K562 (cell line): ENCODE measurements at regions not wholly inside any gene's neighbourhood (a gene's known extent, or its start where the extent isn't known, plus 50 kb on each side); places are given as distances from the start of the nearest gene placed in this dataset.
A peak's percentile ranks its signal among the peaks of the same experiment; 100 is the strongest.

Source experiments
- ATAC-seq: fragments of 200-7000 bp; cut with Tn5 transposase; 3 replicates; pipeline ENCODE4 v1.9.1; 2020; ENCODE audit warnings: moderate library complexity
- BruUV-seq: library from RNA; stranded (reverse); fragments of 400-500 nt; replicated peaks from 2 replicates; lab custom pipeline; 2021; lab: Mats Ljungman, UMichigan
- CTCF ChIA-PET: fragments of 300-600 bp; formaldehyde crosslinking; extraction: SDS; loops from one replicate; lab custom pipeline; 2021; ENCODE audit warnings: low intra/inter-chr PET ratio; lab: Yijun Ruan, JAX
- POLR2A ChIA-PET: fragments of 300-600, 350-650 bp; sonication (Branson Sonifier 250); formaldehyde crosslinking; extraction: SDS; loops from one replicate; lab custom pipeline; 2021; ENCODE audit warnings: antibody characterized with exemption, inconsistent platforms; lab: Yijun Ruan, JAX
- DNase-seq, 4 experiments: peaks; one replicate each; pipeline versions ENCODE4 v3.0.0 to v3.0.0-alpha.2; 2011 to 2018; ENCODE audit warnings: low spot score in 3 of 4, mixed read lengths in 3 of 4; ENCODE audit errors: extremely low read depth in 1 of 4
- FAIRE-seq: peaks from 2 replicates; lab custom pipeline; 2011; peaks lifted over from hg19 to GRCh38; lab: Jason Lieb, UNC
- H2AFZ ChIP-seq: 2 replicates; pipeline ENCODE4 v1.6.0; 2011; ENCODE audit warnings: low read depth, low read length, control low read depth, inconsistent platforms
- H3K27ac ChIP-seq: fragments of 200-600 bp; 3 replicates; pipeline ENCODE4 v1.8.0; 2011; ENCODE audit warnings: low read depth, mild to moderate bottlenecking, control low read depth, inconsistent platforms, low read length, moderate library complexity, mixed read lengths; ENCODE audit errors: extremely low read depth
- H3K27me3 ChIP-seq, 2 experiments: fragments of 300-600 bp in 1 of 2; 2 replicates in 1 of 2; 3 replicates in 1 of 2; pipeline versions ENCODE4 v1.6.0 to v1.8.0; 2011; ENCODE audit warnings: inconsistent platforms in 2 of 2, low read length in 2 of 2, mild to moderate bottlenecking in 1 of 2, mixed read lengths in 1 of 2, moderate library complexity in 1 of 2; ENCODE audit not compliant: control insufficient read depth in 2 of 2, insufficient read depth in 2 of 2
- H3K36me3 ChIP-seq: fragments of 300-600 bp; 3 replicates; pipeline ENCODE4 v1.8.0; 2011; ENCODE audit warnings: mild to moderate bottlenecking, low read length, inconsistent platforms; ENCODE audit not compliant: control insufficient read depth, insufficient read depth
- H3K4me1 ChIP-seq, 2 experiments: fragments of 200-600 bp in 1 of 2; replicated peaks in 1 of 2; 2 replicates in 1 of 2; 3 replicates in 1 of 2; pipeline versions ENCODE4 v1.5.1 to v1.8.0; 2011; ENCODE audit warnings: inconsistent platforms in 2 of 2, low read length in 2 of 2, mild to moderate bottlenecking in 1 of 2, mixed read lengths in 1 of 2, moderate library complexity in 1 of 2; ENCODE audit not compliant: control insufficient read depth in 2 of 2, insufficient read depth in 2 of 2
- H3K4me2 ChIP-seq: 2 replicates; pipeline ENCODE4 v1.6.1; 2011; ENCODE audit warnings: low read length, control low read depth, inconsistent platforms, mixed read lengths; ENCODE audit not compliant: insufficient read depth
- H3K4me3 ChIP-seq: fragments of 200-600 bp; sonication (generic), shearing (Covaris generic); 2 replicates; pipeline ENCODE4 v1.5.1; 2016; ENCODE audit warnings: control low read depth, inconsistent platforms
- H3K79me2 ChIP-seq: fragments of 200-600 bp; 3 replicates; pipeline ENCODE4 v1.8.0; 2011; ENCODE audit warnings: low read length, inconsistent platforms; ENCODE audit not compliant: control insufficient read depth, insufficient read depth
- H3K9ac ChIP-seq, 2 experiments: 2 replicates each; pipeline versions ENCODE4 v1.6.0 to v1.6.1; 2011; ENCODE audit warnings: low read depth in 2 of 2, low read length in 2 of 2, control low read depth in 1 of 2, inconsistent platforms in 1 of 2, mild to moderate bottlenecking in 1 of 2, mixed read lengths in 1 of 2; ENCODE audit not compliant: insufficient read depth in 1 of 2
- H3K9me1 ChIP-seq: one replicate; pipeline ENCODE4 v1.6.0; 2011; ENCODE audit warnings: inconsistent platforms, mild to moderate bottlenecking, low read length, moderate library complexity; ENCODE audit not compliant: control insufficient read depth, insufficient read depth
- H3K9me3 ChIP-seq: replicated peaks from 2 replicates; pipeline ENCODE4 v1.5.1; 2011; ENCODE audit warnings: low read depth, low read length, inconsistent platforms; ENCODE audit not compliant: control insufficient read depth, insufficient read depth
- H4K20me1 ChIP-seq: replicated peaks from 2 replicates; pipeline ENCODE4 v1.6.1; 2011; ENCODE audit warnings: low read length, inconsistent platforms, mixed read lengths; ENCODE audit not compliant: control insufficient read depth, insufficient read depth
- ARID1B ChIP-seq: fragments of 450-650 bp; IDR thresholded peaks from 2 replicates; pipeline ENCODE4 v1.6.1; 2016; ENCODE audit warnings: antibody characterized with exemption, mild to moderate bottlenecking, inconsistent platforms
- CBX2 ChIP-seq: fragments of 200-600 bp; sonication (generic); IDR thresholded peaks from one replicate; pipeline ENCODE4 v1.6.1; 2012; ENCODE audit warnings: mild to moderate bottlenecking, low read length, inconsistent platforms; ENCODE audit not compliant: insufficient read depth, poor library complexity, severe bottlenecking
- HDAC6 ChIP-seq: IDR thresholded peaks from 2 replicates; pipeline ENCODE4 v1.6.1; 2012; ENCODE audit warnings: low read depth, mild to moderate bottlenecking, control low read depth, inconsistent platforms, low read length, moderate library complexity
- HMBOX1 ChIP-seq: sonication (generic); IDR thresholded peaks from 2 replicates; pipeline ENCODE4 v1.6.1; 2016
- HNRNPLL ChIP-seq: fragments of 200-400 bp; formaldehyde crosslinking; IDR thresholded peaks from 2 replicates; pipeline ENCODE4 v1.6.1; 2017; ENCODE audit warnings: low read length, low read depth, mild to moderate bottlenecking; ENCODE audit not compliant: poor library complexity, severe bottlenecking
- MTA2 ChIP-seq: fragments of 450-650 bp; IDR thresholded peaks from 2 replicates; pipeline ENCODE4 v1.6.1; 2016; ENCODE audit warnings: low read depth
- NRF1 ChIP-seq, 2 experiments: fragments of 450-650 bp; IDR thresholded peaks in 1 of 2; conservative IDR thresholded peaks in 1 of 2; 2 replicates each; pipeline ENCODE4 v1.6.1; 2014; ENCODE audit warnings: mild to moderate bottlenecking in 2 of 2
- RBM22 ChIP-seq: fragments of 200-400 bp; formaldehyde crosslinking; IDR thresholded peaks from 2 replicates; pipeline ENCODE4 v1.6.1; 2018; ENCODE audit warnings: low read length, low read depth; ENCODE audit not compliant: poor library complexity, severe bottlenecking
- XRCC4 ChIP-seq: IDR thresholded peaks from one replicate; pipeline ENCODE4 v1.6.1; 2011; ENCODE audit not compliant: insufficient read depth, insufficient read length; ENCODE audit errors: extremely low read depth
- ZNF444 ChIP-seq: fragments of 250-450 bp; sonication (Bioruptor Pico); IDR thresholded peaks from 2 replicates; pipeline ENCODE4 v1.4.0; 2020; ENCODE audit warnings: mild to moderate bottlenecking, moderate library complexity
- ZNF695 ChIP-seq: fragments of 450-650 bp; formaldehyde crosslinking; IDR thresholded peaks from 2 replicates; pipeline ENCODE4 v1.4.0; 2020; ENCODE audit warnings: mild to moderate bottlenecking, moderate library complexity
- WGBS: fragments of 100-300 bp; shearing (Covaris generic); methylation state at CpG from one replicate; pipeline ENCODE4 v1.1.6; 2016; ENCODE audit warnings: low coverage, mixed read lengths; ENCODE audit not compliant: insufficient coverage; ENCODE audit errors: missing lambda C conversion rate; 5-methylcytosine and 5-hydroxymethylcytosine counted together
- in situ Hi-C: fragments of 300-500 bp; cut with MboI; formaldehyde crosslinking; loops from 4 replicates; pipeline ENCODE4 v1.15.0; 2018; ENCODE audit warnings: inconsistent platforms, mixed read lengths
- intact Hi-C: fragments of 100-400 bp; cut with micrococcal nuclease; formaldehyde crosslinking; loops from 2 replicates; pipeline ENCODE4 v1.14.2; 2022
- TF ChIP-seq, protein P1 (sequence below): fragments of 450-650 bp; IDR thresholded peaks from 2 replicates; pipeline ENCODE4 v1.7.1; 2018; ENCODE audit warnings: mild to moderate bottlenecking, low read depth; ENCODE audit not compliant: partially characterized antibody
- TF ChIP-seq, protein P2 (sequence below), 2 experiments: IDR thresholded peaks; 2 replicates each; pipeline ENCODE4 v1.6.1; 2011; ENCODE audit warnings: borderline replicate concordance in 1 of 2, control low read depth in 1 of 2, low read depth in 1 of 2, low read length in 1 of 2, mild to moderate bottlenecking in 1 of 2, mixed read lengths in 1 of 2, moderate library complexity in 1 of 2; ENCODE audit not compliant: insufficient read depth in 1 of 2, insufficient read length in 1 of 2, poor library complexity in 1 of 2, severe bottlenecking in 1 of 2; ENCODE audit errors: extremely low read depth in 1 of 2
- TF ChIP-seq, protein P3 (sequence below): fragments of 450-650 bp; conservative IDR thresholded peaks from 2 replicates; pipeline ENCODE4 v1.6.1; 2016; ENCODE audit warnings: missing genetic modification characterization, low read depth, mild to moderate bottlenecking, control low read depth, missing compliant biosample characterization

GRCh38 chr1:189211742-189212141 lies 1265.9 kb downstream of the BRINP3 start (continued):
- TF ChIP-seq CBX2 (no peak), RBM22 (no peak), ZNF695 (no peak), XRCC4 (no peak)
- TF ChIP-seq, protein P1, sequence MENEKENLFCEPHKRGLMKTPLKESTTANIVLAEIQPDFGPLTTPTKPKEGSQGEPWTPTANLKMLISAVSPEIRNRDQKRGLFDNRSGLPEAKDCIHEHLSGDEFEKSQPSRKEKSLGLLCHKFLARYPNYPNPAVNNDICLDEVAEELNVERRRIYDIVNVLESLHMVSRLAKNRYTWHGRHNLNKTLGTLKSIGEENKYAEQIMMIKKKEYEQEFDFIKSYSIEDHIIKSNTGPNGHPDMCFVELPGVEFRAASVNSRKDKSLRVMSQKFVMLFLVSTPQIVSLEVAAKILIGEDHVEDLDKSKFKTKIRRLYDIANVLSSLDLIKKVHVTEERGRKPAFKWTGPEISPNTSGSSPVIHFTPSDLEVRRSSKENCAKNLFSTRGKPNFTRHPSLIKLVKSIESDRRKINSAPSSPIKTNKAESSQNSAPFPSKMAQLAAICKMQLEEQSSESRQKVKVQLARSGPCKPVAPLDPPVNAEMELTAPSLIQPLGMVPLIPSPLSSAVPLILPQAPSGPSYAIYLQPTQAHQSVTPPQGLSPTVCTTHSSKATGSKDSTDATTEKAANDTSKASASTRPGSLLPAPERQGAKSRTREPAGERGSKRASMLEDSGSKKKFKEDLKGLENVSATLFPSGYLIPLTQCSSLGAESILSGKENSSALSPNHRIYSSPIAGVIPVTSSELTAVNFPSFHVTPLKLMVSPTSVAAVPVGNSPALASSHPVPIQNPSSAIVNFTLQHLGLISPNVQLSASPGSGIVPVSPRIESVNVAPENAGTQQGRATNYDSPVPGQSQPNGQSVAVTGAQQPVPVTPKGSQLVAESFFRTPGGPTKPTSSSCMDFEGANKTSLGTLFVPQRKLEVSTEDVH: no peak

DNA sequence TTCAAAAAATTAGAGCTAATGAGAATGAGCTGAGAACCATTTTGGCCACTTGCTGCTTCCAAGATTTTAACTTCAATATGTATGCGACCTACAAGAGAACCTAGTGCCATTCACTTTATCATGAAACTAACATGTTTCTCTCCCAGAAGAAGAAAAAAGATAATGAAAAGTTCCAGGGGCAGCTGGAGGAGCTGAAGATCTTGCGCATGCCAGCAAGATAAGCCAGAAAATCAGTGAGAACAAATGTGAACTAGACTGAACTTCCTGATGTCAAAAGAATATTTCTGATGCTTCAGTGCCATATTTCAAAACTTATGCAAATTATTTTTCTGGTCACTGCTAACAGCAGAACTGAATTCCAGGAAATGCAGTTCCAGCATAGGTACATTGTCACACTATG lies 1265.1 kb downstream of the BRINP3 start:
- H3K4me3 ChIP-seq: no peak overlapping the region
- peak; percentile 78 for ATAC-seq
- no peaks in the 10 kb centered on the region for H4K20me1 ChIP-seq
- WGBS: 0% methylated on average over 2 of the region's 2 CpGs
- no peak overlapping the region for H3K9ac ChIP-seq
- no peaks in the 10 kb centered on the region for H3K9me1 ChIP-seq
- H3K27me3 ChIP-seq: no peaks in the 10 kb centered on the region
- H3K79me2 ChIP-seq: no peaks in the 10 kb centered on the region
- BruUV-seq: no TSS peak
- no peak for FAIRE-seq
- no peaks in the 10 kb centered on the region for H3K36me3 ChIP-seq
- in situ Hi-C loops (no loop called here), intact Hi-C loops (loop anchor here (5.0 kb wide), 1 partner anchor 60 kb away; no protein-coding TSS in a partner anchor)
- H3K4me1 ChIP-seq: no peaks in the 10 kb centered on the region
- H3K4me2 ChIP-seq: no peak overlapping the region
- peak overlapping the region; percentile 45; the same call in 1 of the 3 replicates for H3K27ac ChIP-seq
- POLR2A ChIA-PET: interaction anchor here (2.3 kb wide), 2 partner anchors 35 to 63 kb away, joined by 5 to 7 read pairs; no protein-coding TSS in a partner anchor
- CTCF ChIA-PET: no interaction called here
- H3K9me3 ChIP-seq: no peaks in the 10 kb centered on the region
- DNase-seq: peak in 2 of 4 experiments; percentile 9 to 41
- H2AFZ ChIP-seq: no peak overlapping the region
- TF ChIP-seq MTA2 (peak; percentile 16; the same call in 1 of the 2 replicates), ZNF444 (no peak), NRF1 (conservative IDR thresholded peaks at IDR 0.05 in 1 of 2, IDR thresholded peaks at IDR 0.05 in 1 of 2) (peak; percentile 55 to 66; a peak in 3 of 4 replicates), HMBOX1 (no peak), HDAC6 (no peak), HNRNPLL (no peak), ARID1B (peak; percentile 59)
- TF ChIP-seq, protein P2, sequence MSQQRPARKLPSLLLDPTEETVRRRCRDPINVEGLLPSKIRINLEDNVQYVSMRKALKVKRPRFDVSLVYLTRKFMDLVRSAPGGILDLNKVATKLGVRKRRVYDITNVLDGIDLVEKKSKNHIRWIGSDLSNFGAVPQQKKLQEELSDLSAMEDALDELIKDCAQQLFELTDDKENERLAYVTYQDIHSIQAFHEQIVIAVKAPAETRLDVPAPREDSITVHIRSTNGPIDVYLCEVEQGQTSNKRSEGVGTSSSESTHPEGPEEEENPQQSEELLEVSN (IDR thresholded peaks at IDR 0.05; ENCODE audit: borderline replicate concordance in 1 of 2, extremely low read depth in 1 of 2, insufficient read depth in 1 of 2, insufficient read length in 1 of 2, low read depth in 1 of 2, low read length in 1 of 2, poor library complexity in 1 of 2, severe bottlenecking in 1 of 2): no peak
- TF ChIP-seq, protein P3, sequence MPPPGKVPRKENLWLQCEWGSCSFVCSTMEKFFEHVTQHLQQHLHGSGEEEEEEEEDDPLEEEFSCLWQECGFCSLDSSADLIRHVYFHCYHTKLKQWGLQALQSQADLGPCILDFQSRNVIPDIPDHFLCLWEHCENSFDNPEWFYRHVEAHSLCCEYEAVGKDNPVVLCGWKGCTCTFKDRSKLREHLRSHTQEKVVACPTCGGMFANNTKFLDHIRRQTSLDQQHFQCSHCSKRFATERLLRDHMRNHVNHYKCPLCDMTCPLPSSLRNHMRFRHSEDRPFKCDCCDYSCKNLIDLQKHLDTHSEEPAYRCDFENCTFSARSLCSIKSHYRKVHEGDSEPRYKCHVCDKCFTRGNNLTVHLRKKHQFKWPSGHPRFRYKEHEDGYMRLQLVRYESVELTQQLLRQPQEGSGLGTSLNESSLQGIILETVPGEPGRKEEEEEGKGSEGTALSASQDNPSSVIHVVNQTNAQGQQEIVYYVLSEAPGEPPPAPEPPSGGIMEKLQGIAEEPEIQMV (tag): no peak
